ENCODE measurements at regions not wholly inside any gene's neighbourhood (a gene's known extent, or its start where the extent isn't known, plus 50 kb on each side); places are given as distances from the start of the nearest gene placed in this dataset.

DNA sequence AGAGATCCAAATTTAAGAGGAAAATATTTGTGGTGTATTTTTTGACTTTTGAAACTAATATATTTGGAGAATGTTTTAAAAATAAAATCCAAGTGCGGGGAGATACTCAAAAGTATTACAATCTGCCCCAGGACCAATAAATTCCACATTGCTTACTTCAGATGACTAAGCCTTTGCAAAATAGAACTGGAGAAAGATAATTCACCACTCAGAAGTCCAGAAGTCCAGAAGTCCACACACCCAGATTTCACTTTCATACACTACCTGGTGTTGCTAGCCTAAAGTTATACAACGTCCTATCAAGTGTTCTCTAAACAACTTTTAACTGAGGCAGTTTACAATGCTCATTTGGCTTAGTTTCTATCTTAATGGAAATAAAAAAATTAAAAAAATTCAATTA, 487.0 kb upstream of the SEMA3D start:
- TF ChIP-seq POLR2A (IDR thresholded peaks at IDR 0.05) = no peak
- TF ChIP-seq, protein P1, sequence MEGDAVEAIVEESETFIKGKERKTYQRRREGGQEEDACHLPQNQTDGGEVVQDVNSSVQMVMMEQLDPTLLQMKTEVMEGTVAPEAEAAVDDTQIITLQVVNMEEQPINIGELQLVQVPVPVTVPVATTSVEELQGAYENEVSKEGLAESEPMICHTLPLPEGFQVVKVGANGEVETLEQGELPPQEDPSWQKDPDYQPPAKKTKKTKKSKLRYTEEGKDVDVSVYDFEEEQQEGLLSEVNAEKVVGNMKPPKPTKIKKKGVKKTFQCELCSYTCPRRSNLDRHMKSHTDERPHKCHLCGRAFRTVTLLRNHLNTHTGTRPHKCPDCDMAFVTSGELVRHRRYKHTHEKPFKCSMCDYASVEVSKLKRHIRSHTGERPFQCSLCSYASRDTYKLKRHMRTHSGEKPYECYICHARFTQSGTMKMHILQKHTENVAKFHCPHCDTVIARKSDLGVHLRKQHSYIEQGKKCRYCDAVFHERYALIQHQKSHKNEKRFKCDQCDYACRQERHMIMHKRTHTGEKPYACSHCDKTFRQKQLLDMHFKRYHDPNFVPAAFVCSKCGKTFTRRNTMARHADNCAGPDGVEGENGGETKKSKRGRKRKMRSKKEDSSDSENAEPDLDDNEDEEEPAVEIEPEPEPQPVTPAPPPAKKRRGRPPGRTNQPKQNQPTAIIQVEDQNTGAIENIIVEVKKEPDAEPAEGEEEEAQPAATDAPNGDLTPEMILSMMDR (IDR thresholded peaks at IDR 0.05) = no peak
